PC-3 (cell line): ENCODE measurements at regions not wholly inside any gene's neighbourhood (a gene's known extent, or its start where the extent isn't known, plus 50 kb on each side); places are given as distances from the start of the nearest gene placed in this dataset.

ENCODE experiments used
- ATAC-seq: fragments of 200-7000 bp; cut with Tn5 transposase; 2 replicates; pipeline ENCODE4 v1.9.1; 2020; ENCODE audit warnings: mild to moderate bottlenecking, moderate library complexity
- BruUV-seq: library from RNA; stranded (reverse); fragments of 400-500 nt; replicated peaks from 2 replicates; lab custom pipeline; 2021; lab: Mats Ljungman, UMichigan
- CTCF ChIA-PET: fragments of 300-600 bp; sonication (Branson Sonifier 250); formaldehyde crosslinking; loops from one replicate; lab custom pipeline; 2022; ENCODE audit warnings: antibody characterized with exemption; lab: Charles Lee
- POLR2A ChIA-PET: fragments of 300-600 bp; sonication (Branson Sonifier 250); formaldehyde crosslinking; loops from one replicate; lab custom pipeline; 2022; ENCODE audit warnings: antibody characterized with exemption; ENCODE audit not compliant: unreplicated experiment; lab: Charles Lee
- DNase-seq: peaks from one replicate; pipeline ENCODE4 v3.0.0-alpha.2; 2015
- H2AFZ ChIP-seq: fragments of 300-600 bp; sonication (generic); 2 replicates; pipeline ENCODE4 v1.6.0; 2016; ENCODE audit warnings: antibody characterized with exemption, low read length
- H3F3A ChIP-seq: fragments of 300-600 bp; sonication (generic); one replicate; pipeline ENCODE4 v1.6.0; 2017; ENCODE audit warnings: antibody characterized with exemption, low read length, control low read depth, mild to moderate bottlenecking; ENCODE audit not compliant: unreplicated experiment
- H3K27ac ChIP-seq: fragments of 300-600 bp; sonication (generic); 2 replicates; pipeline ENCODE4 v1.5.1; 2016; ENCODE audit warnings: mild to moderate bottlenecking, low read length
- H3K27me3 ChIP-seq: fragments of 300-600 bp; sonication (generic); 2 replicates; pipeline ENCODE4 v1.6.1; 2016; ENCODE audit warnings: low read length, mixed read lengths
- H3K36me3 ChIP-seq: fragments of 300-600 bp; sonication (generic); 2 replicates; pipeline ENCODE4 v1.6.1; 2016; ENCODE audit warnings: low read depth, mixed run types, low read length, mixed read lengths
- H3K4me1 ChIP-seq: fragments of 300-600 bp; sonication (generic); 2 replicates; pipeline ENCODE4 v1.5.1; 2016; ENCODE audit warnings: low read length; ENCODE audit not compliant: insufficient read depth
- H3K4me2 ChIP-seq: fragments of 300-600 bp; sonication (generic); 2 replicates; pipeline ENCODE4 v1.6.0; 2016; ENCODE audit warnings: low read length
- H3K4me3 ChIP-seq: fragments of 300-600 bp; sonication (generic); 2 replicates; pipeline ENCODE4 v1.5.1; 2016; ENCODE audit warnings: mild to moderate bottlenecking, low read length, mixed read lengths
- H3K79me2 ChIP-seq: fragments of 300-600 bp; sonication (generic); 2 replicates; pipeline ENCODE4 v1.6.1; 2017; ENCODE audit warnings: low read length, mixed read lengths
- H3K9ac ChIP-seq: fragments of 300-600 bp; sonication (generic); 2 replicates; pipeline ENCODE4 v1.6.0; 2016; ENCODE audit warnings: mild to moderate bottlenecking, low read length
- H3K9me2 ChIP-seq: fragments of 300-600 bp; sonication (generic); replicated peaks from 2 replicates; pipeline ENCODE4 v1.6.1; 2016; ENCODE audit warnings: mixed run types, low read length, mixed read lengths
- H3K9me3 ChIP-seq: fragments of 300-600 bp; sonication (generic); 2 replicates; pipeline ENCODE4 v1.6.1; 2016; ENCODE audit warnings: low read length, mixed read lengths
- H4K20me1 ChIP-seq: fragments of 300-600 bp; sonication (generic); 2 replicates; pipeline ENCODE4 v1.6.1; 2016; ENCODE audit warnings: low read length, mixed read lengths
- EZH2 ChIP-seq: fragments of 300-600 bp; sonication (generic); IDR thresholded peaks from one replicate; pipeline ENCODE4 v1.6.1; 2017; ENCODE audit warnings: antibody characterized with exemption, mild to moderate bottlenecking, low read length; ENCODE audit not compliant: unreplicated experiment
- EZH2phosphoT487 ChIP-seq: fragments of 300-600 bp; sonication (generic); IDR thresholded peaks from 2 replicates; pipeline ENCODE4 v1.6.1; 2018; ENCODE audit warnings: mild to moderate bottlenecking, antibody characterized with exemption, low read length, borderline replicate concordance
- intact Hi-C: fragments of 100-400 bp; cut with micrococcal nuclease; formaldehyde crosslinking; loops from 2 replicates; pipeline ENCODE4 v1.9.0; 2023
- TF ChIP-seq, protein P1 (sequence below): fragments of 300-600 bp; sonication (generic); conservative IDR thresholded peaks from 2 replicates; pipeline ENCODE4 v1.5.1; 2017; ENCODE audit warnings: antibody characterized with exemption, low read depth, mild to moderate bottlenecking, low read length

GRCh38 chr6:23269436-23269835 lies 700.1 kb downstream of the HDGFL1 start:
- Histone ChIP-seq H3K9ac (no peak overlapping the region), H3K9me2 (no peaks in the 10 kb centered on the region), H3K36me3 (no peaks in the 10 kb centered on the region), H3K4me1 (no peaks in the 10 kb centered on the region), H3K79me2 (no peaks in the 10 kb centered on the region), H2AFZ (no peak overlapping the region), H3K4me3 (no peak overlapping the region), H3K4me2 (no peak overlapping the region), H3K9me3 (no peaks in the 10 kb centered on the region), H3F3A (no peaks in the 10 kb centered on the region), H3K27ac (no peak overlapping the region), H3K27me3 (no peaks in the 10 kb centered on the region), H4K20me1 (no peaks in the 10 kb centered on the region)
- POLR2A ChIA-PET, result no interaction called here
- CTCF ChIA-PET, result no interaction called here
- no TSS peak for BruUV-seq
- TF ChIP-seq, protein P1, sequence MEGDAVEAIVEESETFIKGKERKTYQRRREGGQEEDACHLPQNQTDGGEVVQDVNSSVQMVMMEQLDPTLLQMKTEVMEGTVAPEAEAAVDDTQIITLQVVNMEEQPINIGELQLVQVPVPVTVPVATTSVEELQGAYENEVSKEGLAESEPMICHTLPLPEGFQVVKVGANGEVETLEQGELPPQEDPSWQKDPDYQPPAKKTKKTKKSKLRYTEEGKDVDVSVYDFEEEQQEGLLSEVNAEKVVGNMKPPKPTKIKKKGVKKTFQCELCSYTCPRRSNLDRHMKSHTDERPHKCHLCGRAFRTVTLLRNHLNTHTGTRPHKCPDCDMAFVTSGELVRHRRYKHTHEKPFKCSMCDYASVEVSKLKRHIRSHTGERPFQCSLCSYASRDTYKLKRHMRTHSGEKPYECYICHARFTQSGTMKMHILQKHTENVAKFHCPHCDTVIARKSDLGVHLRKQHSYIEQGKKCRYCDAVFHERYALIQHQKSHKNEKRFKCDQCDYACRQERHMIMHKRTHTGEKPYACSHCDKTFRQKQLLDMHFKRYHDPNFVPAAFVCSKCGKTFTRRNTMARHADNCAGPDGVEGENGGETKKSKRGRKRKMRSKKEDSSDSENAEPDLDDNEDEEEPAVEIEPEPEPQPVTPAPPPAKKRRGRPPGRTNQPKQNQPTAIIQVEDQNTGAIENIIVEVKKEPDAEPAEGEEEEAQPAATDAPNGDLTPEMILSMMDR, result no peak
- TF ChIP-seq EZH2phosphoT487, result no peak
- no peak for TF ChIP-seq EZH2
- DNase-seq (no peak), ATAC-seq (no peak)
- intact Hi-C loops, result no loop called here

DNA sequence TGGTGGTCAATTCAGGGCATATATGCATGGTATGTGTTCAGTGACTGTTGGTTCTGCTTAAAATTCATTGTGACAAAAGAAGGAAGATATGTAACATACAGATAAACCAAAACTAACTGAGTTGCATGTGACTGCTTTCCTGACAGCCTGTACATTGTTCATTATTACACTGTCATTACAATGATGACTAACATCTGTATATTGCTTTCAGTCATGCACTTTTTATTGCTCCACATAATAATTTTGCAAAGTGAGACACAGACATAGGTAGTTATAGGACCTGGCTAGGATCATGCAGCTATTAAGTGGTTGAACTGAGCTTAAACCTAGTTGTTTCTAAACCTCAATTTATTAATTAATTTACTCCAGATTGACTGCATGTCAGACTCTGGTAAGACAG lies 703.2 kb downstream of the HDGFL1 start:
- Histone ChIP-seq H3K9me2 (no peaks in the 10 kb centered on the region), H3F3A (no peaks in the 10 kb centered on the region), H3K27me3 (no peaks in the 10 kb centered on the region), H3K4me3 (no peak overlapping the region), H3K9ac (no peak overlapping the region), H3K9me3 (no peaks in the 10 kb centered on the region), H3K36me3 (no peaks in the 10 kb centered on the region), H3K27ac (no peak overlapping the region), H2AFZ (no peak overlapping the region), H4K20me1 (no peaks in the 10 kb centered on the region), H3K4me1 (no peaks in the 10 kb centered on the region), H3K79me2 (no peaks in the 10 kb centered on the region), H3K4me2 (no peak overlapping the region)
- ATAC-seq (peak; percentile 63), DNase-seq (peak; percentile 2)
- TF ChIP-seq EZH2, result no peak
- TF ChIP-seq, protein P1, result no peak
- no peak for TF ChIP-seq EZH2phosphoT487
- ChIA-PET CTCF (no interaction called here), POLR2A (no interaction called here)
- no TSS peak for BruUV-seq
- intact Hi-C loops, result no loop called here

DNA sequence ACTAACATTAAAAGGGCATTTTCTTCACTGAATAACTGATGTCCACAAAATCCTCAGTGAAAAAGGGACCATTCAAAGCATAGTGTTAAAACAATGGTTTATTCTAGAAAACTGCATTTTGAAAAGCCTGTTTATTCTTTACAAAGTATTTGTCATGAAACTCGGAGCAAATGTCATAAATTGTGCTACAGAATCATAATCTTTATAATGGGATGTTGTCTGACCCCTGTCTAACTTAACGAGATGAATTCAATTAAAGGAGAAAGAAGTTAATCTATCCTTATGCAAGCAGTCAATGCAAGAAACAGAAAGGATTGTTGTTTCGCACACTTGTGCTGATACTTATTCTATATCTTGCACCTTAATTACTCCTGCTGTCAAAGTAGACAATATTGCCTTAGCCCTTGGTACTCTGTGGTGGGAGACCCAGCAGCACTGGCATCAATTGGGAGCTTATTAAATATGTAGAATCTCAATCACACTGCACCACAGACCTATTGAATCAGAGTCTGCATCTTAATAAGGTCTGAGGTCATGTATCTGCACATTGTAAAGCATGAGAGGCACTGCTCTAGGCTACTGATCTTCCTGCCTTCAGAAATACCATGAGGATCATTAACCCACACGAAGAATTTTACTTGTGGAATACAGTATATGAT lies 708.3 kb downstream of the HDGFL1 start:
- TF ChIP-seq, protein P1, result no peak
- TF ChIP-seq EZH2 (no peak), EZH2phosphoT487 (no peak)
- Histone ChIP-seq H3K9me3 (no peaks in the 10 kb centered on the region), H3F3A (no peaks in the 10 kb centered on the region), H3K4me1 (no peaks in the 10 kb centered on the region), H2AFZ (no peak overlapping the region), H3K9me2 (no peaks in the 10 kb centered on the region), H3K4me3 (no peak overlapping the region), H4K20me1 (no peaks in the 10 kb centered on the region), H3K27ac (no peak overlapping the region), H3K9ac (no peak overlapping the region), H3K27me3 (no peaks in the 10 kb centered on the region), H3K4me2 (no peak overlapping the region), H3K36me3 (no peaks in the 10 kb centered on the region), H3K79me2 (no peaks in the 10 kb centered on the region)
- intact Hi-C loops, result no loop called here
- ChIA-PET POLR2A (no interaction called here), CTCF (no interaction called here)
- BruUV-seq, result no TSS peak
- no peak for ATAC-seq
- DNase-seq, result no peak
